ENCODE measurements at regions not wholly inside any gene's neighbourhood (a gene's known extent, or its start where the extent isn't known, plus 50 kb on each side); places are given as distances from the start of the nearest gene placed in this dataset.

DNA sequence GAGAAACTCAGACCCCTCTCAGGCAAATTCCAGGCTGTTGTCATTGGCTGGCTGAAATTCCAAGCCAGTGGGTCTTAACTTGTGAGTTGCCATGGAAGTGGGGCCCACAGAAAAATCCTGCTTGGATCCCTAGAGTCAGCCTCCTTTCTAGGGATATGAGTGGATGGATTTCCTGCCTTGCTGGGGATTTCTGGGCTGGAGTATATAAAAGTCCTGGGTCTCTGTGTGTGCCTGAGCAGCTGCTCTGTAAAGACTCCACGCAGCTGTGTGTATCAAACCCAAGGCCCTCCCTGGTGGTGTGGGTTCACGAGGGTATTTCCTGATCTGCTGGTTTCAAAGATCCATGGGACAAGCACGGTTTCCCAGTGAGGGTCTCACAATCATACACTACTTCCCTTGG, 1077.1 kb downstream of the SLC16A7 start:
- DNase-seq (ENCODE audit: low spot score in 2 of 2, unreplicated experiment in 2 of 2): no peak
- H3K4me1 Mint-ChIP-seq: no peaks in the 10 kb centered on the region
- H3K9me3 Mint-ChIP-seq: peaks cover 36% of the 10 kb centered on the region
- H3K4me3 Mint-ChIP-seq: no peak overlapping the region
- H3K27me3 Mint-ChIP-seq (ENCODE audit: low read depth): no peaks in the 10 kb centered on the region
- TF ChIP-seq, protein P1, sequence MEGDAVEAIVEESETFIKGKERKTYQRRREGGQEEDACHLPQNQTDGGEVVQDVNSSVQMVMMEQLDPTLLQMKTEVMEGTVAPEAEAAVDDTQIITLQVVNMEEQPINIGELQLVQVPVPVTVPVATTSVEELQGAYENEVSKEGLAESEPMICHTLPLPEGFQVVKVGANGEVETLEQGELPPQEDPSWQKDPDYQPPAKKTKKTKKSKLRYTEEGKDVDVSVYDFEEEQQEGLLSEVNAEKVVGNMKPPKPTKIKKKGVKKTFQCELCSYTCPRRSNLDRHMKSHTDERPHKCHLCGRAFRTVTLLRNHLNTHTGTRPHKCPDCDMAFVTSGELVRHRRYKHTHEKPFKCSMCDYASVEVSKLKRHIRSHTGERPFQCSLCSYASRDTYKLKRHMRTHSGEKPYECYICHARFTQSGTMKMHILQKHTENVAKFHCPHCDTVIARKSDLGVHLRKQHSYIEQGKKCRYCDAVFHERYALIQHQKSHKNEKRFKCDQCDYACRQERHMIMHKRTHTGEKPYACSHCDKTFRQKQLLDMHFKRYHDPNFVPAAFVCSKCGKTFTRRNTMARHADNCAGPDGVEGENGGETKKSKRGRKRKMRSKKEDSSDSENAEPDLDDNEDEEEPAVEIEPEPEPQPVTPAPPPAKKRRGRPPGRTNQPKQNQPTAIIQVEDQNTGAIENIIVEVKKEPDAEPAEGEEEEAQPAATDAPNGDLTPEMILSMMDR (IDR thresholded peaks at IDR 0.05; ENCODE audit: unreplicated experiment): no peak
- H3K27ac Mint-ChIP-seq: no peak overlapping the region
- H3K36me3 Mint-ChIP-seq: no peaks in the 10 kb centered on the region

DNA sequence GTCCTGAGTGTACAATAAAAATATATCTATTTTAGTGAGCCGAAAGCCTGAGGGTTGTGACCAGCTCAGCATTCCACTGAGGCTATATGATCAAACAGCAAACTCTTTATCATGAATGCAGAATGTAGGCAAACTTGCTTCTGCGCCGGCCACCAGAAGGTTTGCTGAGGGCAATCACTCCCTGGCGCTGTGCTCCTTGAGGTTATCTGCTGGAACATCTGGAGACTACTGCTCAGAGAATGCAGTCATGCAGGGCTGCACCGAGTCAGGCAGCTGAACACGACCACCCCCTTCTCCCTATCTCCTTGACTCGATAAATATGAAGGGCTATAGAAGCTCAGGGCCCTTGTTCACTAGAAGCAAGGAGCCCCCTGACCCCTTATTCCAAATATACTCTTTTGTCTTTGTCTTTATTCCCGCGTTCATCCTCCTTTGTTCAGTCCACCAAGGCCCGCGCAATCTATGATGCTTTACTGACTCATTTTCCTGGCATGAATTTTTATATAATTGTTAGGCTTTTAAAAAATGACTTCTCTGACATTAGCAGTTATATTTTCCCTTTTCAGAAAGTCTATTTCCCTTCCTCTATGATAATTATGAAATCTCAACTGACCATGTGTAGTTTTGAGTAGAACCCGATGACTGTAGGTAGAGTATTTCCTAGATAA, 1089.3 kb downstream of the SLC16A7 start:
- peaks cover 20% of the 10 kb centered on the region for H3K9me3 Mint-ChIP-seq
- DNase-seq (ENCODE audit: low spot score in 2 of 2, unreplicated experiment in 2 of 2): no peak
- TF ChIP-seq, protein P1 (IDR thresholded peaks at IDR 0.05; ENCODE audit: unreplicated experiment): no peak
- no peak overlapping the region for H3K4me3 Mint-ChIP-seq
- no peak overlapping the region for H3K27ac Mint-ChIP-seq
- no peaks in the 10 kb centered on the region for H3K27me3 Mint-ChIP-seq (ENCODE audit: low read depth)
- no peaks in the 10 kb centered on the region for H3K4me1 Mint-ChIP-seq
- H3K36me3 Mint-ChIP-seq: no peaks in the 10 kb centered on the region

DNA sequence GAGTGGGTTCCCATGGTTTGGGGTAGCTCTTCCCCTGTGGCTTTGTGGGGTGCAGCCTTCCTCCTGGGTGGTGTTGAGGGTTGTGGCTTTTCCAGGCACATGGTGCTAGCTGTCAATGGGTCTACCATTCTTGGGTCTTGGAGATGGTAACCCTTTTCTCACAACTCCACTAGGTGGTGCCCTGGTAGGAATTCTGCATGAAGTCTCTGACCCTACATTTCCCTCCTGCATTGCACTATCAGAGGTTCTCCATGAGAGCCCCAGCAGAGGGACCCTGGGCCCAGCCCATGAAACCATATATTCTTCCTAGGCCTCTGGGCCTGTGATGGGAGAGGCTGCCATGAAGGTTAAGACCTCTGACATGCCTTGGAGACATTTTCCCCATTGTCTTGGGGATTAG, 1093.3 kb downstream of the SLC16A7 start:
- no peak for DNase-seq (ENCODE audit: low spot score in 2 of 2, unreplicated experiment in 2 of 2)
- Mint-ChIP-seq H3K4me1 (no peaks in the 10 kb centered on the region), H3K36me3 (no peaks in the 10 kb centered on the region), H3K9me3 (peaks cover 14% of the 10 kb centered on the region), H3K27me3 (ENCODE audit: low read depth) (no peaks in the 10 kb centered on the region), H3K27ac (no peak overlapping the region), H3K4me3 (no peak overlapping the region)
- TF ChIP-seq, protein P1 (IDR thresholded peaks at IDR 0.05; ENCODE audit: unreplicated experiment): no peak

- no peaks in the 10 kb centered on the region for H3K27me3 Mint-ChIP-seq (ENCODE audit: low read depth)
- no peak overlapping the region for H3K4me3 Mint-ChIP-seq
- H3K36me3 Mint-ChIP-seq: no peaks in the 10 kb centered on the region
- no peaks in the 10 kb centered on the region for H3K4me1 Mint-ChIP-seq
- peaks cover 12% of the 10 kb centered on the region for H3K9me3 Mint-ChIP-seq
- DNase-seq (ENCODE audit: low spot score in 2 of 2, unreplicated experiment in 2 of 2): no peak
- TF ChIP-seq, protein P1 (IDR thresholded peaks at IDR 0.05; ENCODE audit: unreplicated experiment): no peak
- H3K27ac Mint-ChIP-seq: no peak overlapping the region
Measured at GRCh38 chr12:60693019-60693626, 1097.3 kb downstream of the SLC16A7 start.

DNA sequence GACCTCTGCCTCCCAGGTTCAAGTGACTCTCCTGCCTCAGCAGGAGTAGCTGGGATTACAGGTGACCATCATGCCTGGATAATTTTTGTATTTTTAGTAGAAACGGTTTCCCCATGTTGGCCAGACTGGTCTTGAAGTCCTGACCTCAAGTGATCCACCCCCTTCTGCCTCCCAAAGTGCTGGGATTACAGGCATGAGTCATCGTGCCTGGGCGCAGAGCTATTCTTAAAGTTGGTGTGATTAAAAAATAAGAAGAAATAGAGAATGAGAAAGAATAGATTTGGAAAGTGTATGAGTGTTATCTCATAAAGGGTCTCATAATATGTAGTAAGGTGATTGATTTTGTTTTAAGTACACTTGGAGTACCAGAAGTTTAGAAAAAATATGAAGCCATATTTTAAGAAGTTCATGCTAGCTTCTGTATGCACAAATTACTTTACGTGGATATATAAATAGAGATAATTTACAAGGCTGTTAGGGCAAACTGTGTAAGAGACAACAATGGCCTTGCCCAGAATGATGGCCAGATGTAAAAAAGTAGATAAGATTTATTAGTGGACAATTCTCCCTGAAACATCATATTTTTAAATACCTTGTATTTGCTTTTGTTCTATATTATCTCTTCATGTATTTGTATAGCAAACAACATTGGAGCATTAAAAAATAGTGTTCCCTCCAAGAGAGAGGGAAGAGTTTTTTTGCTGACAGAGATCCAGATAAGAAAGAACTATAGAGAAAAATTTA, 1108.5 kb downstream of the SLC16A7 start:
- H3K4me1 Mint-ChIP-seq: no peaks in the 10 kb centered on the region
- no peaks in the 10 kb centered on the region for H3K27me3 Mint-ChIP-seq (ENCODE audit: low read depth)
- no peak for DNase-seq (ENCODE audit: low spot score in 2 of 2, unreplicated experiment in 2 of 2)
- TF ChIP-seq, protein P1 (IDR thresholded peaks at IDR 0.05; ENCODE audit: unreplicated experiment): no peak
- H3K9me3 Mint-ChIP-seq: peaks cover 18% of the 10 kb centered on the region
- H3K27ac Mint-ChIP-seq: no peak overlapping the region
- H3K36me3 Mint-ChIP-seq: no peaks in the 10 kb centered on the region
- no peak overlapping the region for H3K4me3 Mint-ChIP-seq
